ENCODE measurements at regions not wholly inside any gene's neighbourhood (a gene's known extent, or its start where the extent isn't known, plus 50 kb on each side); places are given as distances from the start of the nearest gene placed in this dataset.

- no peak for TF ChIP-seq CTCF (conservative IDR thresholded peaks at IDR 0.05; ENCODE audit: low read length)
- no peak for TF ChIP-seq EZH2phosphoT487 (IDR thresholded peaks at IDR 0.05; ENCODE audit: borderline replicate concordance, low read depth, low read length)
These were observed 1582.3 kb downstream of the EFNA5 start for GRCh38 chr5:106088462-106088861.
